Karpas-422 (cell line): ENCODE measurements at regions not wholly inside any gene's neighbourhood (a gene's known extent, or its start where the extent isn't known, plus 50 kb on each side); places are given as distances from the start of the nearest gene placed in this dataset.

ENCODE experiments used
- DNase-seq: peaks from one replicate; pipeline ENCODE4 v3.0.0-alpha.2; 2015
- H2AFZ ChIP-seq: fragments of 200-600 bp; sonication (generic); 2 replicates; pipeline ENCODE4 v1.6.1; 2014; ENCODE audit warnings: antibody characterized with exemption, low read length, mixed read lengths
- H3K27ac ChIP-seq: fragments of 200-600 bp; sonication (generic); 2 replicates; pipeline ENCODE4 v1.5.1; 2014; ENCODE audit warnings: mild to moderate bottlenecking, low read length, moderate library complexity
- H3K27me3 ChIP-seq: fragments of 200-600 bp; sonication (generic); 2 replicates; pipeline ENCODE4 v1.6.1; 2014; ENCODE audit warnings: low read length, mixed read lengths
- H3K36me3 ChIP-seq: fragments of 200-600 bp; sonication (generic); 2 replicates; pipeline ENCODE4 v1.6.1; 2014; ENCODE audit warnings: low read length, mixed read lengths; ENCODE audit not compliant: insufficient read depth
- H3K4me1 ChIP-seq: fragments of 200-600 bp; sonication (generic); 2 replicates; pipeline ENCODE4 v1.6.1; 2014; ENCODE audit warnings: mild to moderate bottlenecking, low read length, mixed read lengths
- H3K4me2 ChIP-seq: fragments of 200-600 bp; sonication (generic); 2 replicates; pipeline ENCODE4 v1.6.1; 2014; ENCODE audit warnings: low read length, low read depth, mild to moderate bottlenecking; ENCODE audit not compliant: poor library complexity, severe bottlenecking
- H3K4me3 ChIP-seq: fragments of 200-600 bp; sonication (generic); 2 replicates; pipeline ENCODE4 v1.5.1; 2014; ENCODE audit warnings: mild to moderate bottlenecking, antibody characterized with exemption, low read length, mixed read lengths
- H3K79me2 ChIP-seq: fragments of 200-600 bp; sonication (generic); 2 replicates; pipeline ENCODE4 v1.6.1; 2014; ENCODE audit warnings: mild to moderate bottlenecking, low read length, mixed read lengths
- H3K9ac ChIP-seq: fragments of 200-600 bp; sonication (generic); 2 replicates; pipeline ENCODE4 v1.6.0; 2014; ENCODE audit warnings: low read length
- H3K9me2 ChIP-seq: fragments of 200-600 bp; sonication (generic), shearing (Covaris generic); replicated peaks from 2 replicates; pipeline ENCODE4 v1.6.0; 2014; ENCODE audit warnings: mild to moderate bottlenecking, low read length, moderate library complexity; ENCODE audit not compliant: insufficient read depth
- H3K9me3 ChIP-seq: fragments of 300-700, 200-600 bp; sonication (generic); 2 replicates; pipeline ENCODE4 v1.6.1; 2014; ENCODE audit warnings: low read length, mixed read lengths
- H4K20me1 ChIP-seq: fragments of 200-600 bp; sonication (generic); 2 replicates; pipeline ENCODE4 v1.6.1; 2014; ENCODE audit warnings: mild to moderate bottlenecking, antibody characterized with exemption, low read length, low read depth; ENCODE audit not compliant: insufficient read depth

DNA sequence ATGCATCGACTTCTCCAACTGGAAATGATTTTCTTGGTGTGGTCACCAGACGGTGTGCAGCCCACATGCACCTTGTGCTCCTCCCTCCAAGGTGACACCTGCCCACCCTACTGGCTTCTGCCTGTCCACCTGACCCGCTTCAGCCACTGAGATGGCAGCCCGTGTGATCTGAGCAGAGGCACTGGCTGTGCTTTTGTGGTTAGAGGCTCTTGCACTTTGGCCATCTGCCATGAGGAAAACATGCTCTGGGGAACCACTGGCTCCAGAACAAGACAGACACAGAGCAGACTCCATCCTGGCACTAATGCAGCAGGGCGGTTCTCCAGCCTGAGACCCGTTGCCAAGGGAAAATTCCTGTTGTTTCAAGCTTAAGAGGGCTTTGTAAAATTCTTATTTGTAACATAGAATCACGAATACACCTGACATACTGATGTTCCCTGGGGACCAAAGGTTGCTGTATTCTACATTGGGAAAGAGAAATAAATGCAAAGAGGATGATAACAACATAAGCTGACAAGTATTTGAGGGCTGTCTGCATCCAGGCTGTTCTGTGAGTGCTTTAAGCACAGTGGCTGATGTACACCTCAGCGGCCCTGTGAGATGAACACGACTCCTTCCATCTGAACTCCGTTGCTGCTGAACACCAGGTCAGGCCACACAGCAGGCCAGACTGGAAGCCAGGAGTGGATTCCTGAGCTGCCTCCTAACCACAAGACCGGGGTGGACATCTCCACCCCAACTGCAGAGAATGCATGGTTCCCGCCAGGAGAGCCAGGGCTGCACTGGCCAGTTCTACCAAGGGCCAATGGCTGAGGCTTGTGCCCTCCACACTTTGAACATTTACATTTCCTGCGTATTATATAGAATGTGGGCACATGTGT lies 820.4 kb downstream of the GALR1 start:
- no peak for DNase-seq
- Histone ChIP-seq H4K20me1 (no peaks in the 10 kb centered on the region), H3K27ac (no peak overlapping the region), H3K79me2 (no peaks in the 10 kb centered on the region), H3K9me2 (no peaks in the 10 kb centered on the region), H3K27me3 (no peaks in the 10 kb centered on the region; the same call in 1 of the 2 replicates), H3K4me1 (no peaks in the 10 kb centered on the region), H3K9ac (no peak overlapping the region), H3K9me3 (no peaks in the 10 kb centered on the region), H2AFZ (no peak overlapping the region), H3K4me2 (no peak overlapping the region), H3K36me3 (no peaks in the 10 kb centered on the region), H3K4me3 (no peak overlapping the region)

DNA sequence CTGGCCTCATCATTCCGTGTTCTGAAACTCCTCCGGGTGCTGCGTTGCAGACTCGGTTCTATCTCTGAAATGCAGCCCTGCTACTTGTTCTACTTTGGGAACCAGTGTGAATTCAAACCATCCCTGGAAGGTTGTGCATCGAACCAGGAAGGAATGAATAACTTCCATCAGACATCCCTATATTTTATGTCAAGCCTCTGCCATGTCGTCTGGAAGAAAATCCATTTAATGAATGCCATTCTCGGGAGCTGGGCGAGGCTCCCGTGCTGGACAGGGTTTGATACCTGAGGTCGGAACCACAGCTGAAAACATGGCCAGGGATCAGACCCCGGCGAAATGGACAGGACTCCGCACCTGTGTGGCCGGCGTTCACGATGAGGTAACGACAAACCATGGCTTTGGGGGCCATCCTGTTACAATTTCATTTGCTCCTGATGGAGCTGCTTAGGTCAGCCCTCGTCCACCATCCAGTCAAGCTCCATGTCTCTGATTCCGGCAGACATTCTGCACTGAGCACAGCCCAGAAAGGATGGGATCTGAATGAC lies 821.6 kb downstream of the GALR1 start:
- Histone ChIP-seq H4K20me1 (no peaks in the 10 kb centered on the region), H3K27ac (no peak overlapping the region), H3K36me3 (no peaks in the 10 kb centered on the region), H3K9ac (no peak overlapping the region), H3K79me2 (no peaks in the 10 kb centered on the region), H3K9me2 (no peaks in the 10 kb centered on the region), H2AFZ (no peak overlapping the region), H3K4me3 (no peak overlapping the region), H3K4me1 (no peaks in the 10 kb centered on the region), H3K27me3 (no peaks in the 10 kb centered on the region; the same call in 1 of the 2 replicates), H3K4me2 (no peak overlapping the region), H3K9me3 (no peaks in the 10 kb centered on the region)
- no peak for DNase-seq

DNA sequence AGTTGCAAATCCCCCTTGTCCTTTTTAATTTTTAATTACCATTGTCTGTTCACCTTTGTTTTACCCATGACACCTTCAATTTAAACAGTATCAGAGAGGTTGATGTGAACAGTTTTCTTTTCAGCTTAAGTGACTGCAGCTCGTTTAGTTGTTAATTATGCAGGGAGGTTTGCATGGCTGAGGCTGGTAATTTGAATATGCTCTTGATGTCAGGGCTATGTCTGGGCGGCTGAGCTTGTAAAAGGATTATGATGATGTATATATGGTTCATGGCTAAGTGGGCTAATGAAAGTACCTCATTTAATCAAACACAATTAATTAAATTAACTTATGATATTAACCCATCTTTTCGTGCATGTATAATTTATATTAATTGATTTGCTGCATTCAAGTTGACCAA lies 822.1 kb downstream of the GALR1 start:
- no peaks in the 10 kb centered on the region for H3K79me2 ChIP-seq
- H4K20me1 ChIP-seq = no peaks in the 10 kb centered on the region
- DNase-seq = no peak
- H3K4me3 ChIP-seq = no peak overlapping the region
- no peaks in the 10 kb centered on the region for H3K4me1 ChIP-seq
- no peak overlapping the region for H3K9ac ChIP-seq
- H3K27me3 ChIP-seq = no peaks in the 10 kb centered on the region; the same call in 1 of the 2 replicates
- no peak overlapping the region for H3K27ac ChIP-seq
- no peak overlapping the region for H3K4me2 ChIP-seq
- H3K9me2 ChIP-seq = no peaks in the 10 kb centered on the region
- H3K9me3 ChIP-seq = no peaks in the 10 kb centered on the region
- H2AFZ ChIP-seq = no peak overlapping the region
- H3K36me3 ChIP-seq = no peaks in the 10 kb centered on the region

DNA sequence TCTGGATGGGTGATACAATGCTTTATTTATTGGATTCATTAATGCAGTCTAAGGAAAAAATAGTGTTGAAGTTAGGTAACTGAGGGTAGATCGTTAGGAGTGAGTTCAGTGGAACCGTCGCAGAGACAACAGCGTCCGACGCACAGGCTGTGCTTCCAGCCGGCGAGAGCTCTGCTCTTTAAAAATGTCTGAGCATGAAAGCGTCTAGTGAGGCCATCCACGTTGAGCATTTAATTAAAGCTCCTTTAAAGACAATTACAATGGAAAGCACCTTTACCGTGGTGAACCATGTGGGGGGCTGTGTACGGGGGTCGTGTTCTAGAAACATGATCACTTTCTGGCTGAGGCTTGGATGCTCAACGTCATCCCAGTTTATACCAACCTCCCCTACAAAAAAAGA lies 822.7 kb downstream of the GALR1 start:
- Histone ChIP-seq H3K9me3 (no peaks in the 10 kb centered on the region), H3K36me3 (no peaks in the 10 kb centered on the region), H3K4me3 (no peak overlapping the region), H3K79me2 (no peaks in the 10 kb centered on the region), H2AFZ (no peak overlapping the region), H4K20me1 (no peaks in the 10 kb centered on the region), H3K4me1 (no peaks in the 10 kb centered on the region), H3K9ac (no peak overlapping the region), H3K9me2 (no peaks in the 10 kb centered on the region), H3K27ac (no peak overlapping the region), H3K27me3 (no peaks in the 10 kb centered on the region; the same call in 1 of the 2 replicates), H3K4me2 (no peak overlapping the region)
- DNase-seq = no peak

DNA sequence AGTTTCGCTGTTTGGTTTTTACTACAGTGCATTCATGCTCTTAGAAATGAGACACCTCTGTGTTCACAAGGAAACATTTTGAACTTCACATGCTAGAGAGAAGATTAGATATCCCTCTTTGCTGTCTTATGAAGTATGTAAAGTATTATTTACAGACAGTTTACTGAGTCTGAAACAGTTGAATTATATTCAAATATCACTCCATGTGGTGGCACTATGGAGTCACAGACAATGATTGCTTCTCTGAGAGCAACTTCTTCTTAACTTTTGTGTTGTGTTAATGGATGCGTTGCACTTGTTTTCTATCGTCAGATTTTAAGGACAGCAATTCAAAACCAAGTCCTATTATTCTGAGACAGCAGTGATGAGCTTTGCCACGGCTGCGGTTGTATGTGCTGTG lies 823.6 kb downstream of the GALR1 start:
- Histone ChIP-seq H2AFZ (no peak overlapping the region), H4K20me1 (no peaks in the 10 kb centered on the region), H3K9ac (no peak overlapping the region), H3K4me3 (no peak overlapping the region), H3K4me1 (no peaks in the 10 kb centered on the region), H3K4me2 (no peak overlapping the region), H3K36me3 (no peaks in the 10 kb centered on the region), H3K9me2 (no peaks in the 10 kb centered on the region), H3K9me3 (no peaks in the 10 kb centered on the region), H3K27ac (no peak overlapping the region), H3K27me3 (no peaks in the 10 kb centered on the region; the same call in 1 of the 2 replicates), H3K79me2 (no peaks in the 10 kb centered on the region)
- no peak for DNase-seq

DNA sequence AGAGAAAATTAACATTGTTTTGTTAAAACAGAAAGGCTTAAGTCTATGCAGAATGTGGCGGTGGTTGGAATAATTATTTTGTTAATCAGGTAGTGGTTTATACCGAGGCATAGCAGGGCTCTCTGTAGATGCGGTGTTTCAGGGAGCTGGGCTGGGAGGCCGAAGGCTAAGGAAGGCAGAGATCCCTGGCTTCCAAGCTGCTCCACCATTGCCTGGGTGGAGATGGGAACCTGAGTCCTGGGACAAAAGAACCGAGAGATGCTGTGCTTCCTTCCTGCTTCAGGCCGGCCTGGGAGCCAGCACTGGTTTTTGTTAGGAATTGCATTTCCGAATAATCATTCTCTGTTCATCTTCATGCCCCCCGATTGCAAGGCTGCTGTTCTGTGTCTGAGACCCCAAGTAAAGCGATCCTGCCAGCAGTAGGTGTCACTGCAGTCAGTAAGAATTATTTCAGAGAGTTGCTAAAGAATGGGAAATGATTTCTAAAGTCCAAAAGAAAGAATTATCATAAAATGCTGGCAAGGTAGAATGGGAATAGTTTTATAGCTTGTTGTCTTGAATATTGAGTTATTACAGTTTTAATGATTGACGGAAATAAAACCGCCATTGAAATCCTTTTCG lies 824.9 kb downstream of the GALR1 start:
- Histone ChIP-seq H3K79me2 (no peaks in the 10 kb centered on the region), H3K27me3 (no peaks in the 10 kb centered on the region; the same call in 1 of the 2 replicates), H3K9ac (no peak overlapping the region), H2AFZ (no peak overlapping the region), H3K9me3 (no peaks in the 10 kb centered on the region), H3K36me3 (no peaks in the 10 kb centered on the region), H3K4me2 (no peak overlapping the region), H4K20me1 (no peaks in the 10 kb centered on the region), H3K4me1 (no peaks in the 10 kb centered on the region), H3K9me2 (no peaks in the 10 kb centered on the region), H3K27ac (no peak overlapping the region), H3K4me3 (no peak overlapping the region)
- no peak for DNase-seq

DNA sequence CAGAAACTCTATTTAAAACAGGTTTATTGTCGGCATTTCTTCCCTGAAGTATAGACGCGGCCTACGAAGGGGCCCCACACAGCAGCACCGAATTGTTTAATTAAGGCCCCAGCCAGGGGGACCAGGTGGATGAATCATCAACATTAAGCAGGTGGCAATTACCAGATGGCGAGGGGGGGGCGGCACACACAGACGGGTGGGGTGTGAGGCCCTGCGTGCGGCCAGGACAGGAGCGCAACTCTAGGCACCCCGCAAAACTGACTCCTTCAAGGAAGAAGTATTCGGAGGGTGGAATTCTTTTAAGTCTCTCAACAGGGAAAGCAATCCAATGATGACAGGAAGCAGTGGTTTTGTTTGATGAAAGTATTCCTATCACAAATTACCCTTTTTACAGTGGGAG lies 830.4 kb downstream of the GALR1 start:
- DNase-seq = no peak
- Histone ChIP-seq H3K9me3 (no peaks in the 10 kb centered on the region), H3K9me2 (no peaks in the 10 kb centered on the region), H4K20me1 (no peaks in the 10 kb centered on the region), H3K4me1 (no peaks in the 10 kb centered on the region), H3K4me3 (no peak overlapping the region), H3K4me2 (no peak overlapping the region), H3K9ac (no peak overlapping the region), H3K79me2 (no peaks in the 10 kb centered on the region), H3K36me3 (no peaks in the 10 kb centered on the region), H3K27ac (no peak overlapping the region), H2AFZ (no peak overlapping the region), H3K27me3 (no peaks in the 10 kb centered on the region)

DNA sequence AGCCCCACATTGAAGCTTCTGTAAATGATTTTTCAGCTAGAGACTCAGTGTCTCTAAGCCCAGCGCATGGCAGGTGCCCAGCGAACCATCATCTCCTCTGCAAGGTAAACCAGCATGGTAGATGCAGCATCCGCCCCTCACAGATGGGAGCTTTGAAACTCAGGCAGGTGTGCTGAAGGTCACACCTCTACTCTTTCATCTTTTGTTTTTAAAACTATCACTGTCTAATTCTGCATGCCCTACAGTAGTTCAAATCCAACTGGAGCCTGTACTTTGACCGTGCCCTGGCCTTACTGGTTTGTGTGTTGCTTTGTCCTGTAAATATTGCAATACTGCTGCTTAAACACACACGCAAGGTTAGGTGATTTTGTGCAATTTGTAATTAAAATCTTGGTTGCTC lies 831.1 kb downstream of the GALR1 start:
- no peaks in the 10 kb centered on the region for H3K9me2 ChIP-seq

More for the DNA sequence above, 831.1 kb downstream of the GALR1 start:
- no peaks in the 10 kb centered on the region for H3K79me2 ChIP-seq
- H3K4me3 ChIP-seq = no peak overlapping the region
- H3K4me1 ChIP-seq = no peaks in the 10 kb centered on the region
- H3K36me3 ChIP-seq = no peaks in the 10 kb centered on the region
- no peak overlapping the region for H3K27ac ChIP-seq
- H3K9ac ChIP-seq = no peak overlapping the region
- DNase-seq = no peak
- H3K4me2 ChIP-seq = no peak overlapping the region
- H3K27me3 ChIP-seq = no peaks in the 10 kb centered on the region
- no peaks in the 10 kb centered on the region for H4K20me1 ChIP-seq
- H2AFZ ChIP-seq = no peak overlapping the region
- H3K9me3 ChIP-seq = no peaks in the 10 kb centered on the region
